Right ventricle myocardium superior (tissue), 1 donor: ENCODE measurements at regions not wholly inside any gene's neighbourhood (a gene's known extent, or its start where the extent isn't known, plus 50 kb on each side); places are given as distances from the start of the nearest gene placed in this dataset.
"Not testable (repeated sequence)": the region's sequence is repeated elsewhere in the genome, so short reads cannot be mapped to it uniquely, and the experiment has no call there.

Source experiments
- ATAC-seq: fragments of 200-7000 bp; cut with Tn5 transposase; one replicate; pipeline ENCODE4 v1.9.1; 2020; ENCODE audit warnings: mild to moderate bottlenecking; ENCODE audit not compliant: poor library complexity
- DNase-seq: peaks from one replicate; pipeline ENCODE4 v3.0.0-alpha.2; 2020
- intact Hi-C: fragments of 100-400 bp; cut with DNase I; formaldehyde crosslinking; loops from one replicate; pipeline ENCODE4 v1.11.2; 2022
- donor health status: DM: no; HTN: yes; CAD: no; lungs with severe emphysema.

- ATAC-seq (no peak), DNase-seq (no peak)
- intact Hi-C loops = no loop called here
These were observed 834.5 kb upstream of the ID2 start for GRCh38 chr2:7847321-7847720.

DNA sequence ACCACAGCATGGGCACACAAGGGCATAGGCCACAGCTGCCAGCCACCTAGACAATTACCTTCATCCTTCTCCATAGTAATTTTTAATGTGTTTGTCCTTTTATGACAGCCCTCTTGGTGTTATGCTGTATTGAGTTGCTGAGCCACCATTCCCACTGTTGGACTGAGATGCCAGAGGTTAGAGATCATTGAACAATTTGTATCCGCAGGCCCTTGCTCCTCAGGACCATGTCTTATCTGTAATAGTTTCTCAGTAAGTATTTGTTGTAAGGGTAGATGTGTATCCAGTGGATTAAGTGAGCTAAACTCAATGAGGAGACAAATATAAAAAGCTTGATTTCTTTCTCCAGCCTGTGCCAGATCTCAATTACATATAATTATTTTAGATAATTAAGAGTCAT is 832.8 kb upstream of the ID2 start:
- intact Hi-C loops = no loop called here
- no peak for DNase-seq
- no peak for ATAC-seq

DNA sequence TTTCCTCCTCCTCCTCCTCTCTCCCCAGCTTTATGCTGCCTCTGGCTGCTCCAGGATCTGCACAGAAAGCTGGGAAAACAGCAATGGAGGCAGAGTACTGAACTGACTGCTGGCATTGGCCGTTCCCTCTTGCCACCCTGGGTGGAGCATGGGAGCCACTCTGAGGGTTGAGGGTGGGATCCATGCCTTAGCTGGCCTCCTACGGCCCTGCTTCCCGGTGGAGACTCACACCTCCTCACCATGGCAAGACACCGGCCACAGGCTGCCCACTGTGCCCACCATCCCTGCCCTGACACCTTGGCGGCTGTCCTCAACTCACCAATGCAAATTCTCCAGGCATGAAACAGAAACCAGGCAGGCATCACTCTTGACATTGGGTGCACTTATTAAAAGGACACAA is 832.3 kb upstream of the ID2 start:
- intact Hi-C loops = no loop called here

DNA sequence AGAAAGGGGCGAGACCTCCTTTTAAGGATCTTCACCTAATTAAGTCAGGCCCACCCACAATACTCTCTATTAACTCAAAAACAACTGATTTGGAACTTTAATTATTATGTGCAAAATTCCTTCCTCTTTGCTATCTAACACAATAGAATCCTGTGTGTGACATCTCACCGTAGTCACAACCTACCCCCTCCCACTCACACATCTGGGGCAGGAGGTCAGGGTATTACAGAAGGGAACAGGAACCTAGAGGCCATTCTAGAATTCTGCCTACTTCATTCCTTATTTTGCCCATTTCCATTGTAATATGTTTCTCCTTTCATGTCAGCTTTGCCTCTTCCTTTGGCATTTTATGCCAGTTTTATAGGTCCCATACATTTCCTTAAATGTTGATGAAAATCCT is 829.3 kb upstream of the ID2 start:
- DNase-seq = no peak
- ATAC-seq = no peak
- intact Hi-C loops = no loop called here

More for the DNA sequence above, 832.3 kb upstream of the ID2 start:
- DNase-seq = no peak
- no peak for ATAC-seq

- ATAC-seq = no peak
- intact Hi-C loops = no loop called here
- no peak for DNase-seq
These were observed 824.0 kb upstream of the ID2 start for GRCh38 chr2:7857904-7858303.

DNA sequence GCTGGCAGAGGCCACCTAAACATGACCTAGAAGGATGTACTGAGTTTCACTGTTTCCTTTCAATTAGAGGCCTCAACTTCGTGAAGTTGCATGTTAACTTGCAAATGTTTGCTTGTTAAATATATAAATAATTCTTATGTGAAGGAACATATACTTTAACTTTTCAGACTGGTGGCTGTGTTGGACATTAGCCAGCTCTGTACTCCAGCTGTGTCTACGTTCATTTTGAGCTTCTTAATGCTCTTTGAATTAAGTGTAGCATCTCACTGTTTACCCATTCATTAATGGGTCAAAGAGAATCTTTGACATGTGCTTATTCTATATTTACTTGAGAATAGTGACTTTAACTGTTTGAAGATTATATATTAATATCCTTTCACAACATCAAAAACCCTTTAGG is 823.2 kb upstream of the ID2 start:
- DNase-seq (no peak), ATAC-seq (no peak)
- intact Hi-C loops = no loop called here

DNA sequence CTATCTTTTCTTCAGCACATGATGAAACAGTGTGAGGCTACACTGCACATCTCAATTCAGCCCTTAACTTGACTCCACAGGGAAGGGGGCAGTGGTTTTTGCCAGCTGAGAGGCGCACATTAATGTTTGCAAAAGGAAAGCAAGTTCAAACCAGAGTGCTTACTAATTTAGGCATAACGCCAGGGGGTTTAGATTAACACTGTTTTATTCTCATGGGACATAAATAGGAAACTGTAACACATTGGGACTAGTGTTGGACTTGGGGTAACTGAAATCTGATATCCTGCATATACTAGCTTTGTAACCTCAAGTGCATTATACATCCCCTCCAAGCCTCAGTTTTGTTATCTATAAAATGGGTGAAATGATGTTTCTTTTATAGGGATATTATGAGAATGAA is 821.2 kb upstream of the ID2 start:
- intact Hi-C loops = no loop called here
- no peak for DNase-seq
- no peak for ATAC-seq

DNA sequence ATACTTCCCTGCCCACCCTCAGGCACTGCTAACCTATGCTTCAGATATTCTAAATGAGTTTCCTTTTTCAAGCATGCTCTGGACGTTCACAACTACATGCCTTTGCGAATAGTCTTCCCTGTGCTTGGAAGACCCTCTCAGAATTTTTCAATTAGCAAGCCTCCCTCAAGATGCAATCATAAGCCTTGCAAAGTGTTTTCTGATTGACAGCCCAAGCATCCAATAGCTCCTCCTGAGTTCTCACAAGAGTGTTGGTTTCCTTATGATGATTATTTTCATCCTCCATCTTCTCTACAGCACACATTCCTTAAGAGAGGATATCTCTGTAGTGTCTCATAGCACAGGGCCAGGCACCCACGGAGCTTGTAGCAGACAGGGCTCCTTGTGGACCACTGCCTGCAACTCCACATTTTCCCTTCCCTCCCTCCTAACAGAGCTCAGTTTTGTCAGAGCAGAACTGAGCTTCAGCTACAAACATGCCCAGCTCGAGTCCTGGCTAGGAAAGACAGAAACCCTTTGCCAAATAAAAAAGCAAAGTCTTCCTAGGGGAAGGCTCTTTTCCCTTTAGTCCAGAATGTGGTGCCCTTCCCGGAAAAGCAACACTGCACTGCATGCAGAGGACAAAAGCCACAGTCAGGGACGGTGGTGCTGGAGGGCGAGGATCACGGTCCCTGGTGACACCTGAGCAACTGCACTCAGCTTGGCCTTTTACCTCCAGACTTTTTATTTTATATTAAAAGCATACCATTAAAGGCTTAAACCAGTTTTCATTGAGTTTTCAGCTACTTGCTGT is 819.8 kb upstream of the ID2 start:
- DNase-seq (no peak), ATAC-seq (no peak)
- intact Hi-C loops = no loop called here

- ATAC-seq (no peak), DNase-seq (no peak)
- intact Hi-C loops = no loop called here
These were observed 815.8 kb upstream of the ID2 start for GRCh38 chr2:7866104-7866503.

DNA sequence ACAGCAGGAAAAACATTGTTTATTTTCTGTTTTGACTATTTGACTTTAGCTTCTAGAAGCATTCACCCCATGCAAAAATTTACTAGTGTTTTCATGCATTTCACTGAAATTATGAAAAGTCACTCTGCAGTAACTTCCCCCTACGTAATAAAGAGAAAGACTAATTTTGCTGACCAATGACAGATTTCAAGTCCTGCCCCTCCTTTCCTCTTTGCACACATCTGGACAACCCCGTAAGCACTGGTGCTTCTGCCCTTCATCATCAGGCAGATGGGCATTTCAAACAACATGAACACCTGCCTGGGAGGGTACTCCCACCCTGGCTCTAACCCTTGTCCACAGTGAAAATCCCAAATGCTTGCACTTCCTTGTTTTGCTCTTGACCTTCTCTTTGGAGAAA is 815.0 kb upstream of the ID2 start:
- DNase-seq = no peak
- intact Hi-C loops = no loop called here
- no peak for ATAC-seq

GRCh38 chr2:7867867-7868266 is 814.0 kb upstream of the ID2 start:
- ATAC-seq = no peak

DNA sequence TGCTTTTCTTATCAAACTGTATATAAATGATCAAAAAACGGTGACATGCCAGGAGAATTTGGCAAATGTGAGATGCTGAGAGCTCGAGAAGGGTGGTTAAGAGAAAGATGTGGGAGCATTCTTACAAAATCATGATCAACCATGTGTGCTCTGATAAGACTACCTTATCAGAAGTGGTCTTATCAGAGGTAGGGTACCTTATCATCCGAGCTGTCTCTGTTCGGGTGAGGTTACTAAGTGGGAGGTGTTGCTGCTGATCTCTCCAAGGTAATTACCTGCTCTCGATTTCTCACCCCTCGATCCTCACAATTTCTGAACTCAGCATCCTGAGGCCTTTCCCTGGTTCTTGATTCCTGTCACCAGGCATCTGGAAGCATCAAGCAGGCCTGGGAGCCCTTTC is 813.0 kb upstream of the ID2 start:
- no peak for DNase-seq
- intact Hi-C loops = no loop called here
- ATAC-seq = no peak

More at GRCh38 chr2:7867867-7868266, 814.0 kb upstream of the ID2 start:
- no peak for DNase-seq
- intact Hi-C loops = no loop called here

DNA sequence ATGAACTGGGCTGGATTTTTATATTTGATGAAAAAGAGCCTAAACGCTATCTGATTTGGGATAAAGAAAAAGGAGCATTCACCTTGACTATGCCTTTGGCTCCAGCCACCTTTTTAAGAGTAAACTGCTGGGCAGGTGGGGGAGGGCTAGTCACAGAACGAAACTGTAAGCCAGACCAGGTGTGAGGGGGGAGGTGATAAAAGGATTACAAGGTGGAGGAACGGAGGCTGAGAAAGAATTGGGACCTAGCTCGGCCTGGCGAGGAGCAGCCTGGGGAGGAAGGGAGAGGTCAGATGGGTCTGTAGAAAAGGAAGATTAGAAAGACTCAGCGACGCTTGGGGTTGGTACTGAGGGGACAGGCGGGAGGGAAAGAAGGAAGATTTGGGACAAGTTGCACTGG is 805.4 kb upstream of the ID2 start:
- ATAC-seq, intact Hi-C loops: not testable (repeated sequence)

DNA sequence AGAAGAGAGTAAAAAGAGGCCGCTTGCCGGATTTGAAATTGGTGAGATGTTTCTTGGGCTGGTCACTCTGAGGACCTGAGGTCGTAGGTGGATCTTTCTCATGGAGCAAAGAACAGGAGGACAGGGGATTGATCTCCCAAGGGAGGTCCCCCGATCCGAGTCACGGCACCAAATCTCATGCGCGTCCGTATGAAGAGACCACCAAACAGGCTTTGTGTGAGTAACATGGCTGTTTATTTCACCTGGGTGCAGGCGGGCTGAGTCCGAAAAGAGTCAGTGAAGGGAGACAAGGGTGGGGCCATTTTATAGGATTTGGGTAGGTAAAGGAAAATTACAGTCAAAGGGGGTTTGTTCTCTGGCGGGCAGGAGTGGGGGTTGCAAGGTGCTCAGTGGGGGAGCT is 803.6 kb upstream of the ID2 start:
- intact Hi-C loops, DNase-seq, ATAC-seq: not testable (repeated sequence)

More for the DNA sequence above, 805.4 kb upstream of the ID2 start:
- not testable (repeated sequence) for DNase-seq

GRCh38 chr2:7878786-7879482 is 802.9 kb upstream of the ID2 start:
- ATAC-seq (no peak), DNase-seq (no peak)
- intact Hi-C loops = no loop called here

DNA sequence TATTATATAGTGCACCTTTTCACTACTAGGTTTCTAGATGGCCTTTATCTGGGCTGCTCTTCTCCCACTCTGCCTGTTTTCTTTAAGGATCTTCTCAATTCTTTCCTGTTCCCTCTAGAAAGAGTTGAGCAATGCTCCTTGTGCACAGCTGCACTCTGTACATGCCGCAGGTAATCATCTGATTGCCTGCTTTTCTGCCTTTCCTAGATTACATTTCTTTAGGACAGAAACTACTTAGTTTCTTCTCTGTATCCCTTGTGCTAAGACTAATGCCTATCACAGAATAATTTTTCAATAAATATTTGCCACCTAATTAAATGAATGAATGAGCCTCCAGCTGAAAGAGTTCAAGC is 802.4 kb upstream of the ID2 start:
- intact Hi-C loops = no loop called here
- ATAC-seq (no peak), DNase-seq (no peak)

GRCh38 chr2:7880126-7880525 is 801.7 kb upstream of the ID2 start:
- intact Hi-C loops = no loop called here
- no peak for DNase-seq
- ATAC-seq = no peak

DNA sequence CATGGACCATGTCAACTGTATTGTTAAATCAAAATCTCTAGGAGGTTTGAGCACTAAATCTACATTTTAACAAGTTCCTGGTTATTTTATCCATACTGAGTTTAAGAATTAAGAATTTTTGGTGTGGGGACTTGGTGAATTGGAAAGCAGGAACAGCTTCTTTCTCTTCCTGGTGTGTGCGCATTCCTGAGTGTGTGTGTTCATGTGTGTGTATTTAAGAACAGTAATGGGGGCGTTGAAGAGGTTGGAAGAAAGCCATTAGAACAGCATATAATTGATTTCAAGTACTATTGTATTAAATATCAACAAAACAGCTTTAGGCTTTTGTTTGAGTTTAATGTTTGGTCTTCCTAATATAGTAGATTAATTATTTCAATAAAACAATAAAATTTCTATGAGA is 801.3 kb upstream of the ID2 start:
- intact Hi-C loops = no loop called here
- ATAC-seq = no peak
- DNase-seq = no peak

GRCh38 chr2:7881063-7881462 is 800.8 kb upstream of the ID2 start:
- ATAC-seq (no peak), DNase-seq (no peak)
- intact Hi-C loops = no loop called here

- no peak for DNase-seq
- intact Hi-C loops = no loop called here
- ATAC-seq = no peak
These were observed 800.4 kb upstream of the ID2 start for GRCh38 chr2:7881466-7881865.

DNA sequence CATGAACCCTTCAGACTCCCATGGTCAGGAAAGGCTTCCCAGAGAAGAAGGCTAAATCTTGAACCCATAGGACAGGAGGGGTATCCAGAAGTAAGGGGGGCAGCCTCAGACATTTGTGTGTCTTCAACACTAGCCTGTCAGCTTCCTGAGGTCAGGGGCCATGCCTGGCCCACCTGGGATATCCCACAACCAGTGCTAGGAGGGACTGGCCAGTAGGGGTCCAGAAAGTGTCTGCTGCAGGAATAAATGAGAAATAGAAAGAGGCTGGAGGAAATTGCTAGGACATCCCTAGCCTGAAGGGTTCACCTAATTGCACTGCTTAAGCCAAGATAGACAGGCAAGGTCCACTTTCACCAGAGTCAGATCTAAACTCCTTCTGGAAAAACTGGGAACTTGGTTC is 799.6 kb upstream of the ID2 start:
- intact Hi-C loops = no loop called here
- no peak for DNase-seq
- no peak for ATAC-seq
